Activated CD8-positive, alpha-beta memory T cell treated with anti-CD3 and anti-CD28 coated beads, Interleukin-2, amount 10 ng/mL, durations not matched to agents 7 days and 5 days (primary cell): ENCODE measurements at regions not wholly inside any gene's neighbourhood (a gene's known extent, or its start where the extent isn't known, plus 50 kb on each side); places are given as distances from the start of the nearest gene placed in this dataset.

Experiments used
- ATAC-seq: fragments of 150-1000 bp; cut with Tn5 transposase; one replicate; pipeline ENCODE4 v1.10.0; 2021; ENCODE audit warnings: moderate library complexity
- CTCF ChIA-PET: fragments of 350-600 bp; sonication (Branson Sonifier 250); formaldehyde crosslinking; loops from one replicate; lab custom pipeline; 2021; ENCODE audit warnings: antibody characterized with exemption; lab: Charles Lee
- DNase-seq: peaks from one replicate; pipeline ENCODE4 v3.0.0-alpha.2; 2020
- H3K27ac Mint-ChIP-seq: one replicate; pipeline ENCODE4 v1.8.0; 2021; ENCODE audit warnings: mild to moderate bottlenecking, mixed read lengths
- H3K27me3 Mint-ChIP-seq: one replicate; pipeline ENCODE4 v1.8.0; 2021; ENCODE audit warnings: mixed read lengths
- H3K36me3 Mint-ChIP-seq: one replicate; pipeline ENCODE4 v1.8.0; 2021; ENCODE audit warnings: mild to moderate bottlenecking, mixed read lengths
- H3K4me1 Mint-ChIP-seq: one replicate; pipeline ENCODE4 v1.8.0; 2021; ENCODE audit warnings: mixed read lengths
- H3K4me3 Mint-ChIP-seq: one replicate; pipeline ENCODE4 v1.8.0; 2021; ENCODE audit warnings: mild to moderate bottlenecking, moderate library complexity, mixed read lengths
- H3K9me3 Mint-ChIP-seq: one replicate; pipeline ENCODE4 v1.8.0; 2022; ENCODE audit warnings: low read depth, mixed read lengths

DNA sequence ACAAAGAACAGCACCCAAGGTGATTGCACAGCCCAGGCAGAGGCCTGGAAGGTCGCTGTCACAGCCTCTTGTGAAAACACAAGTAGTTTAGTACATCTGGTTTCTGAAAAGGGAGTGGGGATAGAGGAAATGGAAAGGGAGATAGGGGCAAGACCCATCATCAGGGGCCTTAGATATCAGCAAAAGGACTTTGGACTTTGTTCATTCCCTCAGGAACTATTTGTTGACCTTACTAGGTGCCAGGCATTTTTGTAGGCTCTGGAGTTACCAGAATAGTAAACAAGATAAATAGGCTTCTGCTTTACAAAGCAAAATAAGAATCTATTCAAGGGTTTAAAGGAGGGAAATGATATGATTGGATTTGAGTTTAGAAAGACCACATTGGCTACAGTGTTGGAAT is 199.4 kb upstream of the CDKN3 start:
- Mint-ChIP-seq H3K9me3 (no peaks in the 10 kb centered on the region), H3K27ac (no peak overlapping the region), H3K4me1 (no peaks in the 10 kb centered on the region), H3K4me3 (no peak overlapping the region), H3K27me3 (no peaks in the 10 kb centered on the region), H3K36me3 (no peaks in the 10 kb centered on the region)
- CTCF ChIA-PET = no interaction called here
- no peak for DNase-seq
- ATAC-seq = no peak

- ATAC-seq = no peak
- no peaks in the 10 kb centered on the region for H3K27me3 Mint-ChIP-seq
- H3K4me1 Mint-ChIP-seq = no peaks in the 10 kb centered on the region
- no peaks in the 10 kb centered on the region for H3K36me3 Mint-ChIP-seq
- H3K4me3 Mint-ChIP-seq = no peak overlapping the region
- no peak overlapping the region for H3K27ac Mint-ChIP-seq
- no peak for DNase-seq
- H3K9me3 Mint-ChIP-seq = no peaks in the 10 kb centered on the region
- CTCF ChIA-PET = interaction anchor here (1.0 to 1.5 kb wide), 2 partner anchors 29 to 128 kb away, joined by 3 read pairs; no protein-coding TSS in a partner anchor
Measured at GRCh38 chr14:54200726-54201125, 196.1 kb upstream of the CDKN3 start.

GRCh38 chr14:54202288-54202687 is 194.5 kb upstream of the CDKN3 start:
- Mint-ChIP-seq H3K4me3 (no peak overlapping the region), H3K9me3 (no peaks in the 10 kb centered on the region), H3K36me3 (no peaks in the 10 kb centered on the region), H3K27ac (no peak overlapping the region), H3K27me3 (no peaks in the 10 kb centered on the region), H3K4me1 (no peaks in the 10 kb centered on the region)
- no peak for ATAC-seq
- CTCF ChIA-PET = interaction anchor here (1.5 kb wide), 1 partner anchor 28 kb away, joined by 3 read pairs; no protein-coding TSS in a partner anchor
- DNase-seq = no peak

GRCh38 chr14:54206516-54206915 is 190.3 kb upstream of the CDKN3 start:
- no peaks in the 10 kb centered on the region for H3K36me3 Mint-ChIP-seq
- CTCF ChIA-PET = no interaction called here

GRCh38 chr14:54207075-54207474 is 189.7 kb upstream of the CDKN3 start:
- Mint-ChIP-seq H3K27ac (no peak overlapping the region), H3K36me3 (no peaks in the 10 kb centered on the region), H3K9me3 (no peaks in the 10 kb centered on the region), H3K4me1 (no peaks in the 10 kb centered on the region), H3K27me3 (peaks cover 20% of the 10 kb centered on the region), H3K4me3 (no peak overlapping the region)
- DNase-seq (no peak), ATAC-seq (no peak)
- CTCF ChIA-PET = no interaction called here

More at GRCh38 chr14:54206516-54206915, 190.3 kb upstream of the CDKN3 start:
- no peaks in the 10 kb centered on the region for H3K9me3 Mint-ChIP-seq
- peaks cover 16% of the 10 kb centered on the region for H3K27me3 Mint-ChIP-seq
- H3K4me1 Mint-ChIP-seq = no peaks in the 10 kb centered on the region
- ATAC-seq (no peak), DNase-seq (no peak)
- no peak overlapping the region for H3K4me3 Mint-ChIP-seq
- no peak overlapping the region for H3K27ac Mint-ChIP-seq

DNA sequence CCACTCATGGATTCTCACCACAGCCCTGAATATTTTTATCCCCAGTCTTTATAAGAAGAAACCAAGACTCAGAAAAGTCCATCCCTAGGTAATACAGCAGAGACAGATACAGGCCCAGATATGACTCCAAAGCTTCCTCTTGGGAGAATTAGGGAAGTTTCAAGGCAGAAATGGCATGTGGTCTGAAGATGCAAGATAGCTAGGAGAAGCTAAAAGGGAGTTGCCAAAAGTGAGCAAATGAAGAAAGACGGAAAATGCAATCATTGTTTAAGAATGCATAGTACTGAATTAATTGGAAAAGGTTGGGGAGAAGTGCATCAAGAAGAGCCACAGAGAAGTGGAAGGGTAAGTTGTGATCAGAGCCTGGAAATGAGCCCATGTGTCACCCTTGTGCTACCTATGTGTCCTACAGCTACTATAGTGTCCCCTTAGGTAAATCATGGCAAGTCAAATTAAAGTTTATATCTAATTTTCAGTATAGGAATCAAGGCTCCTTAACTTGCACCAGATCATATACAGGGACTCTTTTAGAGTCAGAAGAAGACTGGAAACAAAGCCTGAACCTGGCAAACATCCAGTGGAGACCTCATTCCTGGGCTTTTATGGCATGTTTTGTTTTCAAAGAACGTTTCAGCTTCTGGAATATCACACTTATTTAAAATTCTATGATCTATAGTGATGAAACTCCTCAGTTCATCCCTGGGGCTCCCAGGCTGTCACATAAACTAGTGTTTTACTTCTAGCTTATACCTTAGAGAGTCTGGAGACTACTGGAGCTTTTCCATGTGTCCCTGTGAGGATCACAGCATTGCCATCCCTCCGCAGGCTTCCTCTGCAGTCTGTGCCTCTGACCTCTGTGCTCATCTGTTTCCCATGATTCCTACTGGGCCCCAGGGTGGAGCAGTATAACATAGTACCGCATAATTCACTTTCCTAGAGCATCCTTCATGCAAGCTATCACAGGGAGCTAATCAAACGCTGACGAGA is 189.0 kb upstream of the CDKN3 start:
- H3K4me3 Mint-ChIP-seq = no peak overlapping the region
- H3K4me1 Mint-ChIP-seq = no peaks in the 10 kb centered on the region
- H3K9me3 Mint-ChIP-seq = no peaks in the 10 kb centered on the region
- peaks cover 22% of the 10 kb centered on the region for H3K27me3 Mint-ChIP-seq
- DNase-seq (no peak), ATAC-seq (no peak)
- H3K27ac Mint-ChIP-seq = no peak overlapping the region
- H3K36me3 Mint-ChIP-seq = no peaks in the 10 kb centered on the region
- CTCF ChIA-PET = no interaction called here

- Mint-ChIP-seq H3K27ac (no peak overlapping the region), H3K4me1 (no peaks in the 10 kb centered on the region), H3K36me3 (no peaks in the 10 kb centered on the region), H3K9me3 (no peaks in the 10 kb centered on the region), H3K27me3 (peaks cover 22% of the 10 kb centered on the region), H3K4me3 (no peak overlapping the region)
- CTCF ChIA-PET = no interaction called here
- ATAC-seq (no peak), DNase-seq (no peak)
Measured at GRCh38 chr14:54208751-54209150, 188.1 kb upstream of the CDKN3 start.

GRCh38 chr14:54209511-54210250 is 187.1 kb upstream of the CDKN3 start:
- Mint-ChIP-seq H3K4me1 (no peaks in the 10 kb centered on the region), H3K9me3 (no peaks in the 10 kb centered on the region), H3K27me3 (peaks cover 22% of the 10 kb centered on the region), H3K36me3 (no peaks in the 10 kb centered on the region), H3K27ac (no peak overlapping the region), H3K4me3 (no peak overlapping the region)
- DNase-seq (no peak), ATAC-seq (no peak)
- CTCF ChIA-PET = no interaction called here

DNA sequence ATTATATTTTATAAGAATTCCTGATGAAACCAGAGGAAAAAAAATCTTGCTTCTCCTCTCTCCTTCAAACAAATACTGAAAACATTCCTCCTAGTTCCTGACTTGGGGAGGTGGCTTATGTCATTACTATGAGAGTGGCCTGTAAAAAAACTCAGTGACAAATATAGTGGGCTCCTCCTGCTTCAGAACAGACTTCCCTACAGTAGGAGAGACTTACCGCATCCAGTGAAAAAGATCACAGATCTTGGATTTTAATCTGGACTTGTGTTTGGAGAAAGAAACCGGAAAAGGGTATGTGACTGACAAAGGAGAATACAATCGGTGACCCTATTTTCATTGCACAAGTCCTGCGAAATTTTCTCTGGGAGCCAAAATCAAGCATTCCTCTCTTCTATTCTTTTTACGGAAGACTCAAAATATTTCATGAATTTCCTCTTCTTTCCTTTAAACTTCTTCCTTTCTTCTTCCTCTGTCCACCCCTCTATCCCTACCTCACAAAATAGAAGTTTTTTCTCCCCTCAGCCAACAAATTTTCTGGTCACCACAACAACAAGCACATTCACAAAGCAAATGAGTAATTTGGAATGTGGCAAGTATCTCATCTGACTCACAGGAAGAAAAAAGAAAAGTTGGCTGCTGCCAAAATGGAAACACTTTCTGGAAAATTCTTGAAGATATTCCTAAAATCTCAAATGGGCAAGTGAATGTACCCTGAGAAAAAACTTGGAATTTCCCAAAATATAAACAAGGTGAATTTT is 185.1 kb upstream of the CDKN3 start:
- Mint-ChIP-seq H3K4me3 (no peak overlapping the region), H3K27me3 (peaks cover 35% of the 10 kb centered on the region), H3K36me3 (no peaks in the 10 kb centered on the region), H3K9me3 (no peaks in the 10 kb centered on the region), H3K4me1 (peaks cover under 1% of the 10 kb centered on the region), H3K27ac (no peak overlapping the region)
- CTCF ChIA-PET = no interaction called here
- ATAC-seq (no peak), DNase-seq (no peak)

DNA sequence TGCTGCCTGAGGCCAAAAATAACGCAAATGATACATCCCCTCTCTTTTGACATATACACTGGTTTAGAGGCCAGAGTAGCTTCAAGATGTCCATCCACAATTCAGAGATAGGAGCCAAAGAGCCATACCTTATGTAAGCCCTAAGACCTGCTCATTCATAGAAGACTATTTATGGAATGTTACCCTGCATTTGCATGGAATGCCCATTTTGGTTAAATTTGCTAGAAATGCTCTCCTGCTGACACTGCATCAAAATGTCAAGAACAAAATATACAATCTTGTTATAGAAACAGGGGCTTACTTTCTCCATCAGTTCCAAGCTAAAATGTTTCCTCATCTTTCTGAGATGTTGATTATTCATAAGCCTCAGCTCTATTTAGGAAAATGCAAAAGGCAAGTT is 183.3 kb upstream of the CDKN3 start:
- H3K9me3 Mint-ChIP-seq = no peaks in the 10 kb centered on the region
- peaks cover 47% of the 10 kb centered on the region for H3K27me3 Mint-ChIP-seq
- no peaks in the 10 kb centered on the region for H3K36me3 Mint-ChIP-seq
- CTCF ChIA-PET = no interaction called here
- no peak for ATAC-seq
- peaks cover 5% of the 10 kb centered on the region for H3K4me1 Mint-ChIP-seq
- no peak overlapping the region for H3K4me3 Mint-ChIP-seq
- H3K27ac Mint-ChIP-seq = no peak overlapping the region
- DNase-seq = no peak

- ATAC-seq = no peak
Measured at GRCh38 chr14:54216827-54217226, 180.0 kb upstream of the CDKN3 start.

DNA sequence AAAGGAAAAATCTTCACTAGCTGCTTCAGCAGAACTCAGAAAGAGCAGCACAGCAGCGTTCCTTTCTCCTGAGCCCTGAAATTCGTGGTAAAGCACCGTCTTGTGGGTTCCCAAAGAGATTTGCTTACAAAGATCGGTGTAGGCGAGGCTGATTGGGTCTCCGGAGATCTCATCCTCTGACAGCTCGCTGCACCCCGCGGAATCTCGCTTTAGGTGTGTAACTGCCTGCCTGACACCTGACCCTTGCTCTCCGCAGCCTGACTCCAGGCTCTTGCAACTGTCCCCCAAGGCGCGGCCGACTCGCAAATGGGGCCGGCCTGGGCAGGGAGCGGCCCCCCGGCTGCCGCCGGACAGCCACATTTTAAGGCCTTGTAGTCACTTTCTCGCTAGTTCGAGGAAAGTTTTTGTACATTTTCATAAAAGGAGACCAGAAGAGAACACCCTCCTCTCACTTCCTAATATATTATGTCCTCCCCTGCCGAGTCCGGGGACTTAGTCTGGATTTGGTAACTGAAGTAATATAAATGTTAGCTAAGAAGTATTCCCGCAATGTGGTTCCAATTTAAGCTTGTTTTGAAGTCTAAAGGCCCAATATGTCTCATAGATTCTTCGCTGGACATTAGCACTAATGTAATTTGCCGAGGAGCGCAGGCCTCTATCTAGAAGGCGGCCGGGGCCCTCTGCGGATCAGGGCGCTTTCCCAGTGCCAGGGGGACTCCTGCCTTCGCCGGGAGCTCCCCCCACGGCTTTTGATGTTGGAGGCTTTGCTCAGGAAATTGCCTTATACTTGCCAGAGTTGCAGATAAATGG is 177.3 kb upstream of the CDKN3 start:
- CTCF ChIA-PET = no interaction called here
- Mint-ChIP-seq H3K9me3 (no peaks in the 10 kb centered on the region), H3K27me3 (peaks cover 85% of the 10 kb centered on the region), H3K4me1 (peaks cover 6% of the 10 kb centered on the region), H3K4me3 (no peak overlapping the region), H3K27ac (no peak overlapping the region), H3K36me3 (no peaks in the 10 kb centered on the region)
- DNase-seq (no peak), ATAC-seq (no peak)

More at GRCh38 chr14:54216827-54217226, 180.0 kb upstream of the CDKN3 start:
- H3K9me3 Mint-ChIP-seq = no peaks in the 10 kb centered on the region
- no peaks in the 10 kb centered on the region for H3K36me3 Mint-ChIP-seq
- CTCF ChIA-PET = no interaction called here
- H3K4me3 Mint-ChIP-seq = no peak overlapping the region
- H3K27ac Mint-ChIP-seq = no peak overlapping the region
- H3K4me1 Mint-ChIP-seq = peaks cover 6% of the 10 kb centered on the region
- DNase-seq = no peak
- peaks cover 67% of the 10 kb centered on the region for H3K27me3 Mint-ChIP-seq
